Stimulated activated CD4-positive, alpha-beta T cell treated with anti-CD3 and anti-CD28 coated beads, TNF-alpha, amount 100 ng/mL, for 4 hours (primary cell): ENCODE measurements at regions not wholly inside any gene's neighbourhood (a gene's known extent, or its start where the extent isn't known, plus 50 kb on each side); places are given as distances from the start of the nearest gene placed in this dataset.

Experiments
- DNase-seq, 3 experiments: peaks; one replicate each; pipeline ENCODE4 v3.0.0-alpha.2; 2020; ENCODE audit warnings: low read depth in 3 of 3

- no peak for DNase-seq
Observed at GRCh38 chr15:29880341-29880740, 58.1 kb upstream of the TJP1 start.

DNA sequence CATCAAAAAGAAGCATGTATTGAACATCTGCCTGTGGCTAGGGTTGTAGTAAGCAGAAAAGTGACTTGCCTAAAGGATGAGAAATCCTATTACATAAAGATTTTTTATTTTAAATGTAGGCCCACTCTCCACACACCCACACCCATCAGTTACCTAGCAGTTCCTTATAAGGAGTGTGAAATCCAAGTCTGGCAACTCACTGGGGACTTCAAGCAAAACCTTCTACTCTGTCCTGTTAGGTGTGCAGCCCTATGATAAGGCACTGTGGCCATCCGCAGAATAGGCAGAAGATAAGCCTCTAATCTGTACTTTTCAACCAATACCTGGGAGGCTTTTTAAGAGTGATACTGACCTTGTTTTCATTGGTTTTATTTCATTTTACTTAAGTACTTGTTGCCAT is 52.7 kb upstream of the TJP1 start:
- DNase-seq, result no peak

- DNase-seq, result no peak
Observed at GRCh38 chr15:29873947-29874411, 51.7 kb upstream of the TJP1 start.

DNA sequence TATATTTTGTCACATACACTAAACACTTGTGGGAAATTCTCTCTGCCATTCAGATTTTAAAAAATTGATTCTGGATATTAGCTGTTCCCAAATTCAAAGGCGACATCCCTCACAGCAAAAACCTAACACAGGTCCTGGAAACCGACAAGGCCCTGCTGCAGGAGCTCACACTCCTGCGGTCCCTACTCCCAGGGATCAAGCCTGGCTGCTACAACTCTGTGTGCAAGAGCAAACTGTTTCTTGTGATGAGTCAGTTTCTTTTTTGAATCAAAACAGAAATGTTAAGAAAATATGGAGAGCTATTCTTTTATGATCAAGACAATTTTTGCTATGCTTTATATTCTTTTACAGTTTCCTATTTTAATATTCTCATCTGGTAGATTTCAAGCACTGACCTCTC is 51.0 kb upstream of the TJP1 start:
- DNase-seq, result no peak

- DNase-seq, result no peak
Observed at GRCh38 chr15:29872716-29873115, 50.4 kb upstream of the TJP1 start.
